HL-60 (cell line): ENCODE measurements at regions not wholly inside any gene's neighbourhood (a gene's known extent, or its start where the extent isn't known, plus 50 kb on each side); places are given as distances from the start of the nearest gene placed in this dataset.

Source experiments
- DNase-seq, 2 experiments: peaks; one replicate each; pipeline ENCODE4 v3.0.0-alpha.2; 2010 to 2020; ENCODE audit warnings: low read depth in 1 of 2, low spot score in 1 of 2
- H3K27ac ChIP-seq: fragments of 250-450 bp; sonication (Bioruptor Pico); replicated peaks from 2 replicates; pipeline ENCODE4 v1.5.1; 2020; ENCODE audit warnings: mild to moderate bottlenecking, moderate library complexity
- H3K27me3 ChIP-seq: fragments of 250-450 bp; sonication (Bioruptor Pico); 2 replicates; pipeline ENCODE4 v1.5.1; 2021; ENCODE audit warnings: mild to moderate bottlenecking, moderate library complexity; ENCODE audit not compliant: insufficient read depth, poor library complexity, severe bottlenecking
- H3K4me3 ChIP-seq: replicated peaks from 2 replicates; pipeline ENCODE4 v1.5.1; 2011; ENCODE audit warnings: mild to moderate bottlenecking, control low read depth, low read length; ENCODE audit not compliant: insufficient read depth
- CTCF ChIP-seq: IDR thresholded peaks from one replicate; pipeline ENCODE4 v1.5.1; 2011; ENCODE audit warnings: low read length, control low read depth, inconsistent platforms; ENCODE audit not compliant: insufficient read depth
- GABPA ChIP-seq: IDR thresholded peaks from 2 replicates; pipeline ENCODE4 v1.6.1; 2012; ENCODE audit warnings: low read depth
- POLR2AphosphoS5 ChIP-seq: IDR thresholded peaks from 2 replicates; pipeline ENCODE4 v1.6.1; 2012; ENCODE audit warnings: low read depth
- REST ChIP-seq: IDR thresholded peaks from 2 replicates; pipeline ENCODE4 v1.6.1; 2012; ENCODE audit warnings: low read depth; ENCODE audit not compliant: insufficient replicate concordance
- SPI1 ChIP-seq: IDR thresholded peaks from 2 replicates; pipeline ENCODE4 v1.6.1; 2012; ENCODE audit warnings: low read depth, mild to moderate bottlenecking, borderline replicate concordance

GRCh38 chr5:9889511-9889910, 259.4 kb upstream of the TAS2R1 start:
- Histone ChIP-seq H3K27me3 (no peaks in the 10 kb centered on the region), H3K4me3 (no peak overlapping the region), H3K27ac (no peak overlapping the region)
- DNase-seq = no peak
- TF ChIP-seq SPI1 (no peak), CTCF (no peak), GABPA (no peak), POLR2AphosphoS5 (no peak), REST (no peak)

- H3K27ac ChIP-seq = no peak overlapping the region
- H3K27me3 ChIP-seq = no peaks in the 10 kb centered on the region
- no peak for TF ChIP-seq CTCF
- no peak for TF ChIP-seq POLR2AphosphoS5
- no peak for TF ChIP-seq REST
- TF ChIP-seq SPI1 = no peak
- no peak for TF ChIP-seq GABPA
- no peak for DNase-seq
- no peak overlapping the region for H3K4me3 ChIP-seq
Observed at GRCh38 chr5:9888501-9888901, 258.4 kb upstream of the TAS2R1 start.

- Histone ChIP-seq H3K27me3 (no peaks in the 10 kb centered on the region), H3K4me3 (no peak overlapping the region), H3K27ac (no peak overlapping the region)
- TF ChIP-seq REST (no peak), CTCF (no peak), POLR2AphosphoS5 (no peak), GABPA (no peak), SPI1 (no peak)
- no peak for DNase-seq
Observed at GRCh38 chr5:9885164-9885563, 255.0 kb upstream of the TAS2R1 start.
